Spleen (tissue), 7 donors: ENCODE measurements at regions not wholly inside any gene's neighbourhood (a gene's known extent, or its start where the extent isn't known, plus 50 kb on each side); places are given as distances from the start of the nearest gene placed in this dataset.

Experiments used
- CTCF ChIP-seq, 11 experiments: fragments of 200-600 bp in 7 of 11; fragments of 450-650 bp in 4 of 11; sonication (generic) in 4 of 11; IDR thresholded peaks in 8 of 11; conservative IDR thresholded peaks in 3 of 11; 1 replicate in 7 of 11; 2 replicates in 4 of 11; pipeline versions ENCODE4 v1.4.0 to v1.8.0; 2016 to 2021; ENCODE audit warnings: antibody characterized with exemption in 11 of 11, inconsistent platforms in 4 of 11, mild to moderate bottlenecking in 1 of 11
- POLR2A ChIP-seq, 3 donors: fragments of 450-650 bp; IDR thresholded peaks; one replicate each; pipeline ENCODE4 v1.5.1; 2017; ENCODE audit warnings: antibody characterized with exemption in 3 of 3, mild to moderate bottlenecking in 1 of 3
- POLR2AphosphoS5 ChIP-seq, 3 donors: sonication (generic); formaldehyde crosslinking; IDR thresholded peaks; one replicate each; pipeline ENCODE4 v1.5.1; 2017; ENCODE audit warnings: antibody characterized with exemption in 3 of 3
- donor health status: DM: no; HTN: no; CAD: no; lungs with moderate emphysema.
- donor health status: DM: no; HTN: no; CAD: no.
- donor health status: DM: no; HTN: no; CAD: no.

- TF ChIP-seq POLR2AphosphoS5 (IDR thresholded peaks at IDR 0.05) (no peak), CTCF (IDR thresholded peaks at IDR 0.05 in 8 of 11, conservative IDR thresholded peaks at IDR 0.05 in 3 of 11) (no peak), POLR2A (IDR thresholded peaks at IDR 0.05) (no peak)
These were observed 116.9 kb downstream of the EFNB2 start for GRCh38 chr13:106418556-106418955.
